Lower lobe of right lung (tissue), 2 donors: ENCODE measurements at regions not wholly inside any gene's neighbourhood (a gene's known extent, or its start where the extent isn't known, plus 50 kb on each side); places are given as distances from the start of the nearest gene placed in this dataset.
"Not testable (repeated sequence)": the region's sequence is repeated elsewhere in the genome, so short reads cannot be mapped to it uniquely, and the experiment has no call there.

Experiments
- ATAC-seq, 2 donors: fragments of 200-7000 bp; cut with Tn5 transposase; one replicate each; pipeline ENCODE4 v1.9.1; 2020 to 2022; ENCODE audit warnings: mild to moderate bottlenecking in 2 of 2, moderate library complexity in 2 of 2
- DNase-seq: peaks from one replicate; pipeline ENCODE4 v3.0.0-alpha.2; 2020
- H3K27ac ChIP-seq: fragments of 200-600 bp; one replicate; pipeline ENCODE4 v1.8.0; 2022
- H3K27me3 ChIP-seq: fragments of 200-600 bp; one replicate; pipeline ENCODE4 v1.8.0; 2022; ENCODE audit warnings: low read depth
- H3K36me3 ChIP-seq: fragments of 200-600 bp; one replicate; pipeline ENCODE4 v1.8.0; 2022; ENCODE audit warnings: mild to moderate bottlenecking
- H3K4me1 ChIP-seq: fragments of 200-600 bp; one replicate; pipeline ENCODE4 v1.8.0; 2022
- H3K4me3 ChIP-seq: fragments of 200-600 bp; one replicate; pipeline ENCODE4 v1.8.0; 2022; ENCODE audit warnings: mild to moderate bottlenecking
- H3K9me3 ChIP-seq: fragments of 200-600 bp; one replicate; pipeline ENCODE4 v1.8.0; 2022
- CTCF ChIP-seq: fragments of 200-600 bp; IDR thresholded peaks from one replicate; pipeline ENCODE4 v1.8.0; 2022; ENCODE audit warnings: antibody characterized with exemption, mild to moderate bottlenecking
- intact Hi-C: fragments of 100-400 bp; cut with DNase I; formaldehyde crosslinking; loops from one replicate; pipeline ENCODE4 v1.11.0; 2022
- donor health status: DM: no; HTN: yes; CAD: no; lungs with severe emphysema.

GRCh38 chr12:19764408-19764807, 325.1 kb downstream of the AEBP2 start:
- no peak for ATAC-seq
- no peaks in the 10 kb centered on the region for H3K9me3 ChIP-seq
- TF ChIP-seq CTCF: no peak
- no peak for DNase-seq
- no peaks in the 10 kb centered on the region for H3K36me3 ChIP-seq
- no peak overlapping the region for H3K27ac ChIP-seq
- intact Hi-C loops: no loop called here
- H3K4me3 ChIP-seq: no peak overlapping the region
- no peaks in the 10 kb centered on the region for H3K4me1 ChIP-seq
- no peaks in the 10 kb centered on the region for H3K27me3 ChIP-seq

GRCh38 chr12:19771858-19772257, 332.6 kb downstream of the AEBP2 start:
- H3K4me3 ChIP-seq: no peak overlapping the region
- no peaks in the 10 kb centered on the region for H3K4me1 ChIP-seq
- DNase-seq (no peak), ATAC-seq (no peak)
- no peaks in the 10 kb centered on the region for H3K9me3 ChIP-seq
- no peak for TF ChIP-seq CTCF
- H3K36me3 ChIP-seq: no peaks in the 10 kb centered on the region
- intact Hi-C loops: no loop called here
- H3K27me3 ChIP-seq: no peaks in the 10 kb centered on the region
- no peak overlapping the region for H3K27ac ChIP-seq

DNA sequence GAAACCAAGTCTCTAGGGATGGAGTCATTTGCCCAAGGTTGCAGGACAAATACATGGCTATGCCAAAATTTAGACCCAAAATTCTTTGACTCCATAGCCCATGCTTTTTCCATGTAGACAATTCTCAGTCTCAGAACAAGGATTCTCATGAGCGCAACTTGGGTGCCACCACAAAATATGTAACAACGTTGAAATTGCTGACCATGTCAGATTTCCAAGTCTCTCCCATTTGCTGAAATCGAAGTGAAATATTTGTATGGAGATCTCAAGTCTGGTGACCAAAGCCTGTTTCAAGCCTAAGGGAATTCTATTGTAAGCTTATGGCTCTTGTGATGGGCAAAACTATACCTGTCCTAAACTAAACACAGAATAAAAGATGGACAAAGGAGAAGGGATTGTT, 333.5 kb downstream of the AEBP2 start:
- Histone ChIP-seq H3K9me3 (no peaks in the 10 kb centered on the region), H3K27me3 (no peaks in the 10 kb centered on the region), H3K27ac (no peak overlapping the region), H3K36me3 (no peaks in the 10 kb centered on the region), H3K4me3 (no peak overlapping the region), H3K4me1 (no peaks in the 10 kb centered on the region)
- no peak for ATAC-seq
- TF ChIP-seq CTCF: no peak
- intact Hi-C loops: no loop called here
- no peak for DNase-seq

GRCh38 chr12:19775241-19775640, 335.9 kb downstream of the AEBP2 start:
- DNase-seq (no peak), ATAC-seq (no peak)
- Histone ChIP-seq H3K27me3 (no peaks in the 10 kb centered on the region), H3K27ac (no peak overlapping the region), H3K9me3 (no peaks in the 10 kb centered on the region), H3K4me1 (no peaks in the 10 kb centered on the region), H3K4me3 (no peak overlapping the region), H3K36me3 (no peaks in the 10 kb centered on the region)
- no peak for TF ChIP-seq CTCF
- intact Hi-C loops: no loop called here

- H3K27me3 ChIP-seq, DNase-seq, H3K27ac ChIP-seq, H3K36me3 ChIP-seq, intact Hi-C loops, H3K4me1 ChIP-seq, ATAC-seq, H3K9me3 ChIP-seq, H3K4me3 ChIP-seq: not testable (repeated sequence)
Measured at GRCh38 chr12:19775976-19776375, 336.7 kb downstream of the AEBP2 start.

DNA sequence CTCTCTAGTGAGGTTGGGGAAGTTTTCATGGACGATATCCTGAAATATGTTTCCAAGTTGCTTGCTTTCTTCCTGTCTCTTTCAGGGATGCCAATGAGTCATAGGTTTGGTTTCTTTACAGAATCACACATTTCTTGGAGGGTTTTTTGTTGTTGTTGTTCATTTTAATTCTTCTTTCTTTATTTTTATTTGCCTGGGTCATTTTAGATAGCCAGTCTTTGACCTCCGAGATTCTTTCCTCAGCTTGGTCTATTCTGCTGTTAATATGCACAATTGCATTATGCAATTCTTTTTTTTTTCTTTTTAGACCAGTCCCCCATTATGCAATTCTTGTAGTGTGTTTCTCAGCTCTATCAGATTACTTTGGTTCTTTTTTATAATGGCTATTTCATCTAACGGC, 338.9 kb downstream of the AEBP2 start:
- H3K27ac ChIP-seq: no peak overlapping the region
- ATAC-seq: no peak
- no peak overlapping the region for H3K4me3 ChIP-seq

More for the DNA sequence above, 338.9 kb downstream of the AEBP2 start:
- Histone ChIP-seq H3K36me3 (no peaks in the 10 kb centered on the region), H3K4me1 (no peaks in the 10 kb centered on the region), H3K27me3 (no peaks in the 10 kb centered on the region), H3K9me3 (no peaks in the 10 kb centered on the region)
- intact Hi-C loops: no loop called here
- no peak for DNase-seq
- TF ChIP-seq CTCF: no peak
